Endothelial cell of umbilical vein (primary cell): ENCODE measurements at regions not wholly inside any gene's neighbourhood (a gene's known extent, or its start where the extent isn't known, plus 50 kb on each side); places are given as distances from the start of the nearest gene placed in this dataset.

Experiments used
- BruUV-seq: library from RNA; stranded (reverse); fragments of 400-500 nt; replicated peaks from 2 replicates; lab custom pipeline; 2021; lab: Mats Ljungman, UMichigan
- CTCF ChIA-PET: fragments of 300-600, 350-600 bp; sonication (Branson Sonifier 250); formaldehyde crosslinking; loops from one replicate; lab custom pipeline; 2021; ENCODE audit warnings: antibody characterized with exemption, inconsistent platforms; lab: Charles Lee
- POLR2A ChIA-PET: fragments of 300-600, 350-600 bp; sonication (Branson Sonifier 250); formaldehyde crosslinking; loops from one replicate; lab custom pipeline; 2021; ENCODE audit warnings: antibody characterized with exemption, inconsistent platforms; lab: Charles Lee
- DNase-seq: peaks from one replicate; pipeline ENCODE4 v3.0.0-alpha.2; 2011; ENCODE audit warnings: low read depth, low spot score
- FAIRE-seq: peaks from 2 replicates; lab custom pipeline; 2011; peaks lifted over from hg19 to GRCh38; lab: Jason Lieb, UNC
- H2AFZ ChIP-seq: 2 replicates; pipeline ENCODE4 v1.6.0; 2012; ENCODE audit warnings: low read depth, low read length, control low read depth, inconsistent platforms
- H3K27ac ChIP-seq: 2 replicates; pipeline ENCODE4 v1.5.1; 2011; ENCODE audit warnings: low read depth, mild to moderate bottlenecking, control low read depth, low read length, moderate library complexity; ENCODE audit not compliant: insufficient read depth
- H3K27me3 ChIP-seq, 2 experiments: 2 replicates each; pipeline versions ENCODE4 v1.6.0 to v1.6.1; 2011; ENCODE audit warnings: low read length in 2 of 2, mixed read lengths in 1 of 2; ENCODE audit not compliant: control insufficient read depth in 2 of 2, insufficient read depth in 2 of 2
- H3K36me3 ChIP-seq, 2 experiments: 2 replicates in 1 of 2; 3 replicates in 1 of 2; pipeline ENCODE4 v1.5.1; 2011; ENCODE audit warnings: low read length in 2 of 2, mild to moderate bottlenecking in 1 of 2, moderate library complexity in 1 of 2; ENCODE audit not compliant: control insufficient read depth in 2 of 2, insufficient read depth in 2 of 2; ENCODE audit errors: extremely low read depth in 1 of 2
- H3K4me1 ChIP-seq: 3 replicates; pipeline ENCODE4 v1.5.1; 2011; ENCODE audit warnings: mild to moderate bottlenecking, low read length; ENCODE audit not compliant: control insufficient read depth, insufficient read depth; ENCODE audit errors: extremely low read depth
- H3K4me2 ChIP-seq: 2 replicates; pipeline ENCODE4 v1.6.1; 2011; ENCODE audit warnings: low read length, control low read depth, mixed read lengths; ENCODE audit not compliant: insufficient read depth
- H3K4me3 ChIP-seq, 3 experiments: fragments of 200-600 bp in 1 of 3; sonication (generic), shearing (Covaris generic) in 1 of 3; replicated peaks in 1 of 3; 2 replicates each; pipeline ENCODE4 v1.5.1; 2011 to 2016; ENCODE audit warnings: control low read depth in 3 of 3, low read length in 3 of 3, mild to moderate bottlenecking in 2 of 3, inconsistent platforms in 1 of 3, low read depth in 1 of 3, moderate library complexity in 1 of 3; ENCODE audit not compliant: insufficient read depth in 1 of 3
- H3K79me2 ChIP-seq: 2 replicates; pipeline ENCODE4 v1.6.0; 2012; ENCODE audit warnings: low read length, inconsistent platforms; ENCODE audit not compliant: control insufficient read depth, insufficient read depth
- H3K9ac ChIP-seq: replicated peaks from 2 replicates; pipeline ENCODE3; 2011; ENCODE audit warnings: low read length, control low read depth; ENCODE audit not compliant: insufficient read depth; ENCODE audit errors: extremely low read depth
- H3K9me1 ChIP-seq: replicated peaks from 3 replicates; pipeline ENCODE4 v1.6.0; 2011; ENCODE audit warnings: mild to moderate bottlenecking, low read length; ENCODE audit not compliant: control insufficient read depth, insufficient read depth; ENCODE audit errors: extremely low read depth
- H3K9me3 ChIP-seq: replicated peaks from 2 replicates; pipeline ENCODE4 v1.5.1; 2012; ENCODE audit warnings: low read length, inconsistent platforms; ENCODE audit not compliant: control insufficient read depth, insufficient read depth
- H4K20me1 ChIP-seq: replicated peaks from 2 replicates; pipeline ENCODE3; 2011; ENCODE audit warnings: mild to moderate bottlenecking, low read length; ENCODE audit not compliant: control insufficient read depth, insufficient read depth; ENCODE audit errors: extremely low read depth
- EZH2 ChIP-seq: IDR thresholded peaks from 2 replicates; pipeline ENCODE4 v1.6.1; 2012; ENCODE audit warnings: borderline replicate concordance, low read depth, mild to moderate bottlenecking, moderate library complexity, low read length, inconsistent platforms; ENCODE audit not compliant: severe bottlenecking
- FOS ChIP-seq: IDR thresholded peaks from 2 replicates; pipeline ENCODE4 v1.6.1; 2011; ENCODE audit warnings: mild to moderate bottlenecking, low read length, moderate library complexity, borderline replicate concordance; ENCODE audit not compliant: insufficient read depth
- GATA2 ChIP-seq: IDR thresholded peaks from 2 replicates; pipeline ENCODE4 v1.7.0; 2011; ENCODE audit warnings: low read depth, mild to moderate bottlenecking, moderate library complexity, mixed read lengths, low read length; ENCODE audit not compliant: insufficient read length, insufficient read depth
- JUN ChIP-seq: IDR thresholded peaks from 2 replicates; pipeline ENCODE4 v1.6.1; 2011; ENCODE audit warnings: borderline replicate concordance, low read depth; ENCODE audit not compliant: insufficient read length, insufficient read depth
- MAX ChIP-seq: IDR thresholded peaks from 2 replicates; pipeline ENCODE4 v1.6.1; 2011; ENCODE audit not compliant: insufficient read depth, insufficient read length
- MYC ChIP-seq: IDR thresholded peaks from one replicate; pipeline ENCODE4 v1.6.1; 2011; ENCODE audit warnings: mild to moderate bottlenecking, low read depth, low read length
- POLR2A ChIP-seq: IDR thresholded peaks from 2 replicates; pipeline ENCODE4 v1.6.1; 2012; ENCODE audit warnings: low read depth, mild to moderate bottlenecking, control low read depth, low read length
- POLR2AphosphoS5 ChIP-seq: IDR thresholded peaks from 2 replicates; pipeline ENCODE4 v1.6.1; 2012; ENCODE audit warnings: low read depth, mild to moderate bottlenecking, control low read depth, low read length, moderate library complexity; ENCODE audit not compliant: insufficient read depth
- dilution Hi-C: fragments of 300-500 bp; cut with MboI; formaldehyde crosslinking; loops from one replicate; pipeline ENCODE4 v1.15.0; 2019; ENCODE audit warnings: low sequenced_read_pairs; ENCODE audit not compliant: extremely low pct_ligation_motif_present
- intact Hi-C: fragments of 100-400 bp; cut with micrococcal nuclease; formaldehyde crosslinking; loops from one replicate; pipeline ENCODE4 v1.10.0; 2022
- TF ChIP-seq, protein P1 (sequence below), 2 donors: IDR thresholded peaks; 1 replicate in 1 of 2; 2 replicates in 1 of 2; pipeline ENCODE4 v1.5.1; 2011; ENCODE audit warnings: low read length in 2 of 2, mild to moderate bottlenecking in 2 of 2, moderate library complexity in 2 of 2, control low read depth in 1 of 2, inconsistent platforms in 1 of 2, low read depth in 1 of 2; ENCODE audit not compliant: insufficient read depth in 1 of 2; ENCODE audit errors: extremely low read depth in 1 of 2

DNA sequence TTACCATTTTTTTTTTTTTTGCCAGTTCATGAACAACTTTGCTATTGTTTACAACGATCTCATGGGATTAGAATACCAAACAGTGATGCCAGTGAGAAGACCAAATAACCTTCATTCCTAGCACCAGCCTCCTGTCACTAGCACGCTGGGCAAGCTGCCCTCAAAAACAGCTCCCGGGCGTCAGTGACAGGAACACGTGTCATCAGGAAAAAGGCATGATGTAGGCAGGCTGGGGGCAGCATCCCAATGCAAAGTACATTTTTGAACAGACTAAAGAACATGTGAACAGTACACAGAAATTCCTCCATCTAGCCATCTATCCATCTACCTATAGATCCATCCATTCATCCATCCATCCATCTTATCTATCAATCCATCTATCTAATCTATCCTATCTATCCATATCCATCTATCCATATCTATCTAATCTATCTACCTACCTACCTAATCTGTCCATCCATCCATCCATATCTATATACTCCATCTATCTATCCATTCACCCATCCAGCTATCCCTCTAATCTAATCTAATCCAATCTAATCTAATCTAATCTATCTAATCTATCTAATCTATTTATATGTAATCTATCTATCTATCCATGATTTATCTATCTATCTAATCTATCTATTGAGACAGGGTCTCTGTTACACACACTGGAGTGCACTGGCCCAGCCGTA is 378.5 kb downstream of the SHANK2 start:
- intact Hi-C loops (no loop called here), dilution Hi-C loops (no loop called here)
- TF ChIP-seq, protein P1, sequence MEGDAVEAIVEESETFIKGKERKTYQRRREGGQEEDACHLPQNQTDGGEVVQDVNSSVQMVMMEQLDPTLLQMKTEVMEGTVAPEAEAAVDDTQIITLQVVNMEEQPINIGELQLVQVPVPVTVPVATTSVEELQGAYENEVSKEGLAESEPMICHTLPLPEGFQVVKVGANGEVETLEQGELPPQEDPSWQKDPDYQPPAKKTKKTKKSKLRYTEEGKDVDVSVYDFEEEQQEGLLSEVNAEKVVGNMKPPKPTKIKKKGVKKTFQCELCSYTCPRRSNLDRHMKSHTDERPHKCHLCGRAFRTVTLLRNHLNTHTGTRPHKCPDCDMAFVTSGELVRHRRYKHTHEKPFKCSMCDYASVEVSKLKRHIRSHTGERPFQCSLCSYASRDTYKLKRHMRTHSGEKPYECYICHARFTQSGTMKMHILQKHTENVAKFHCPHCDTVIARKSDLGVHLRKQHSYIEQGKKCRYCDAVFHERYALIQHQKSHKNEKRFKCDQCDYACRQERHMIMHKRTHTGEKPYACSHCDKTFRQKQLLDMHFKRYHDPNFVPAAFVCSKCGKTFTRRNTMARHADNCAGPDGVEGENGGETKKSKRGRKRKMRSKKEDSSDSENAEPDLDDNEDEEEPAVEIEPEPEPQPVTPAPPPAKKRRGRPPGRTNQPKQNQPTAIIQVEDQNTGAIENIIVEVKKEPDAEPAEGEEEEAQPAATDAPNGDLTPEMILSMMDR (IDR thresholded peaks at IDR 0.05; ENCODE audit: extremely low read depth in 1 of 2, insufficient read depth in 1 of 2, low read depth in 1 of 2, low read length in 2 of 2), result no peak
- TF ChIP-seq FOS (no peak), POLR2AphosphoS5 (no peak), MAX (no peak), GATA2 (no peak), EZH2 (no peak), POLR2A (no peak), MYC (no peak), JUN (no peak)
- Histone ChIP-seq H2AFZ (no peak overlapping the region), H3K36me3 (no peaks in the 10 kb centered on the region), H4K20me1 (no peaks in the 10 kb centered on the region), H3K9me1 (no peaks in the 10 kb centered on the region), H3K27ac (no peak overlapping the region), H3K9me3 (peaks cover 6% of the 10 kb centered on the region), H3K79me2 (no peaks in the 10 kb centered on the region), H3K4me1 (no peaks in the 10 kb centered on the region), H3K27me3 (no peaks in the 10 kb centered on the region), H3K4me2 (no peak overlapping the region), H3K9ac (no peak overlapping the region), H3K4me3 (no peak overlapping the region)
- no TSS peak for BruUV-seq
- ChIA-PET CTCF (no interaction called here), POLR2A (no interaction called here)
- FAIRE-seq (no peak), DNase-seq (no peak)
